NB4 (cell line): ENCODE measurements at regions not wholly inside any gene's neighbourhood (a gene's known extent, or its start where the extent isn't known, plus 50 kb on each side); places are given as distances from the start of the nearest gene placed in this dataset.

ENCODE experiments used
- DNase-seq: peaks from one replicate; pipeline ENCODE4 v3.0.0; 2010; ENCODE audit warnings: low read depth
- H3K4me3 ChIP-seq: one replicate; pipeline ENCODE4 v1.5.1; 2011; ENCODE audit warnings: mild to moderate bottlenecking, low read depth, low read length, moderate library complexity
- MYC ChIP-seq: IDR thresholded peaks from 2 replicates; pipeline ENCODE4 v1.6.1; 2011; ENCODE audit warnings: low read depth, low read length
- POLR2A ChIP-seq: IDR thresholded peaks from 2 replicates; pipeline ENCODE4 v1.6.1; 2011; ENCODE audit warnings: mild to moderate bottlenecking; ENCODE audit not compliant: insufficient read length; ENCODE audit errors: extremely low read depth
- TF ChIP-seq, protein P1 (sequence below): IDR thresholded peaks from one replicate; pipeline ENCODE4 v1.5.1; 2012; ENCODE audit warnings: low read depth, low read length
- TF ChIP-seq, protein P2 (sequence below): IDR thresholded peaks from 2 replicates; pipeline ENCODE4 v1.6.1; 2011; ENCODE audit warnings: low read depth, low read length

DNA sequence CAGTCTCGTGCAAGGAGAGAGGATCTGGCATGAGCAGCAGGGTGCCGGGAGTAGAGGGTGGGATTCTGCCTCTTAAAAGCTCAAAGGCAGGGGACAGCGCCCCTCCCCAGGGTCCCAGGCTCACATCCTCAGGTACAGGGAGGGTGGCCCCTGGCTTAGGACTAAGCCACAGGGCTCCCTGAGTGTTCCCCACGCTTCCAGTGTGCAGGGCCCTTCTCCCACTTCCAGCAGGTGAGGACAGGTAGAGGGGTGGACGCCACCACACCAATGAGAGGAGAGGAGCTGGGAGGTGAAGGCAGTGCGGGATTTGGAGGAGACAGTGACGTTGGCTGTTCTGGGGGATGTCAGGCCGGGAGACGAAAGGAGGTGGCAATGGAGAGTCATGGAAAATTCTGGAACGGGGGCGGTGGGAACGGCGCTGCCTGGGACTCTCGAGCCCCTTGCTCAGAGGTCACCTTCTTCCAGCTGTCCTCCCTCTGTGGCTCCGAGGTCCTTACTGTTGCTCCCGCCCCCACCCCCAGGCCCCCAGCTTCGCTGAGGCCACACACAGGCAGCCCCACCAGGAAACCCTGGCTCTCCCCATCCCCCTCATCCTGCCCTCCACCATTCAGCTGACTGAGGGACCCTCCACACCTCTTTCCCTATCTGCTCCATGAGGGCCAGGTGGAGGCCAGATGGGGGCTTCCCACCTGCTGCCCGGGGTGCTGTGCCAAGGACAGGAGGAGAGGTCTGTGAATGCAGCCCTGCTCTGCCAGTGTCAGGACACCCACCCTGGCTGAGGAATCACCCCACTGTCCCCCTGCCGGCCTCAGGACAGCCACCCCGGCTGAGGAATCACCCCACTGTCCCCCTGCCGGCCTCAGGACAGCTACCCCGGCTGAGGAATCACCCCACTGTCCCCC, 57.7 kb upstream of the ACSF3 start:
- DNase-seq: no peak
- no peak overlapping the region for H3K4me3 ChIP-seq
- no peak for TF ChIP-seq POLR2A
- TF ChIP-seq, protein P1, sequence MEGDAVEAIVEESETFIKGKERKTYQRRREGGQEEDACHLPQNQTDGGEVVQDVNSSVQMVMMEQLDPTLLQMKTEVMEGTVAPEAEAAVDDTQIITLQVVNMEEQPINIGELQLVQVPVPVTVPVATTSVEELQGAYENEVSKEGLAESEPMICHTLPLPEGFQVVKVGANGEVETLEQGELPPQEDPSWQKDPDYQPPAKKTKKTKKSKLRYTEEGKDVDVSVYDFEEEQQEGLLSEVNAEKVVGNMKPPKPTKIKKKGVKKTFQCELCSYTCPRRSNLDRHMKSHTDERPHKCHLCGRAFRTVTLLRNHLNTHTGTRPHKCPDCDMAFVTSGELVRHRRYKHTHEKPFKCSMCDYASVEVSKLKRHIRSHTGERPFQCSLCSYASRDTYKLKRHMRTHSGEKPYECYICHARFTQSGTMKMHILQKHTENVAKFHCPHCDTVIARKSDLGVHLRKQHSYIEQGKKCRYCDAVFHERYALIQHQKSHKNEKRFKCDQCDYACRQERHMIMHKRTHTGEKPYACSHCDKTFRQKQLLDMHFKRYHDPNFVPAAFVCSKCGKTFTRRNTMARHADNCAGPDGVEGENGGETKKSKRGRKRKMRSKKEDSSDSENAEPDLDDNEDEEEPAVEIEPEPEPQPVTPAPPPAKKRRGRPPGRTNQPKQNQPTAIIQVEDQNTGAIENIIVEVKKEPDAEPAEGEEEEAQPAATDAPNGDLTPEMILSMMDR: no peak
- TF ChIP-seq, protein P2, sequence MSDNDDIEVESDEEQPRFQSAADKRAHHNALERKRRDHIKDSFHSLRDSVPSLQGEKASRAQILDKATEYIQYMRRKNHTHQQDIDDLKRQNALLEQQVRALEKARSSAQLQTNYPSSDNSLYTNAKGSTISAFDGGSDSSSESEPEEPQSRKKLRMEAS: no peak
- no peak for TF ChIP-seq MYC

DNA sequence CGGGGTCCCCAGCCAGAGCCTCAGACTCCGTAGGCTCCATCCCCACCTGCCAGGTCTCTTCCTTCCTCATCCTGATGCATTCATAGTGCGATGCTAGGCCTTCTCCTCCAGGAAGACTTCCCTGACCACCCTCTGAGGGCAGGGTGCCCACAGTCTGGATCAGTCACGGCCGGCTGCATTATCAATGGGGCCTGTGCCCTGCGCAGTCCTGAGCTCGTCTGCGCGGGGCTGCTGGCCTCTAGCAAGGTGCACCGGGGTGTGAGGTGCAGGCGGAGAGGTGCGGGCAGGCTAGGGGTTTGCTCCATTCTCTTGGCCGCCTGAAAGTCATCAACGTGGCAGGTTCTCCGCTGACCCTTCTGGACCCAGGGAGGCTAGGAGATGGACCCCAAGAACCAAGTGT, 56.9 kb upstream of the ACSF3 start:
- DNase-seq: no peak
- TF ChIP-seq, protein P2: no peak
- H3K4me3 ChIP-seq: no peak overlapping the region

DNA sequence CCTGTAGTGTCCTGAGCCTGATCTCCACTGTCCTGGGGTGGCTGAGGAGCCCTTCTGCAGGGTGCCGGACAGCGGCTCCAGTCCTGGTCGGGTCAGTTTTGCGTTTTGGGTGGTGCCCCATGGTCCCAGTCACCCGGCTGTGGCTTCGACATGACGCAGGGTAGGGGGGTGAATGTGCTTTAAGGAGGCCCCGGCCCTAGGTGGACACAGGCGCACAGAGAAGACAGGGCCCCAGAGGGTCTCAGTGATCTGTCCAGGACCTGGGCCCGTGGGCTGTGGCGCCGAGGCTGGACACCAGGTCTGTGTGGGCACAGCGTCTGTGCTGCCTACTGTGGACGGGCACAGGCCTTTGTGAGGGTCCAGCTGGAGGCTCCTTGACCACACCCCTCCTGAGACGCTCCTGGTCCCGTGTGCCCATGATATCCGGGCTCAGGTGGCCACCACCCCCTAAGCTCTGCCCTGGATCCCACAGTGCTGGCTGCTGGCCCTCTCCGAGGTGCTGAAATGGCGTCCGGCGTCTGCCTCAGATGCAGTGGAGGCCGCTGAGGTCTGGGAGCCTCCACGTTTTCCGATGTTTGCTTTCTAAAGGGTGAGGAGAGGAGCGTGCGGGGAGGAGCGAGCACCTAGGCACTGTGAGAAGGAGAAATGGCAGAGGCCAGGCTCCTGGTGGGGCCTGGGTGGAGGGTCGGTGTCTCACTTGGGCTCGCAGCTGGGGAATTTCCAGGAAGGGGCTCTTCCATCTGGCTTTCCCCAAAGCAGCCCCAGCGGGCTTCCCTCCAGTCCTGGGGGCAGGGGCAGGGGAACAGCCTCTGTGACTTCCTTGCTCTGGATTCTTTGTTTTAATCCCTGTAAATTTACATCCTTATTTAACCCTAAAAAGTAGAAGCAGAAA, 56.1 kb upstream of the ACSF3 start:
- peak; percentile 78 for DNase-seq
- TF ChIP-seq, protein P2: peak; percentile 60
- TF ChIP-seq POLR2A: no peak
- H3K4me3 ChIP-seq: no peak overlapping the region

DNA sequence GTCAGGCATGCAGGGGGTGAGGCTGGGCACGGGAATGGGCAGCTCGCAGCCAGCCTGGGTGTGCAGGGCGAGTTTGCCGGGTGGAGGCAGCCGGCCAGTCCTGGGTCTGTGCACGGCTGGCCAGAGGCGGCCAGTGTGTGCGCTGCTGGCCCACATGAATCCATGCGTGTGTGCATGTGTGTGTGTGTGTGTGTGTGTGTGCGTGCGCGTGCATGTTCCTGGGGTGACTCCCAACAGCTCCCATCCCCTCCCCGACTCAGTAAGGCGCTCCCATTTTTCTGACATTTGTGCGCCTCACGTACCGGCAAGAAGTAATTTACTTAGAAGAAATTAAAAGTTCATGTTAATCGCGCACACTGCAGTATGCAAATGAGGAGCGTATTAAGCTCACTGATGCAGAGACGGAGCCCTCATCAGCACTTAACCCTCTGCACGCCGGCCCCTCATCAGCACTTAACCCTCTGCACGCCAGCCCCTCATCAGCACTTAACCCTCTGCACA, 55.4 kb upstream of the ACSF3 start:
- DNase-seq: no peak
- TF ChIP-seq, protein P1: no peak
- no peak for TF ChIP-seq MYC
- TF ChIP-seq POLR2A: no peak
- TF ChIP-seq, protein P2: no peak

DNA sequence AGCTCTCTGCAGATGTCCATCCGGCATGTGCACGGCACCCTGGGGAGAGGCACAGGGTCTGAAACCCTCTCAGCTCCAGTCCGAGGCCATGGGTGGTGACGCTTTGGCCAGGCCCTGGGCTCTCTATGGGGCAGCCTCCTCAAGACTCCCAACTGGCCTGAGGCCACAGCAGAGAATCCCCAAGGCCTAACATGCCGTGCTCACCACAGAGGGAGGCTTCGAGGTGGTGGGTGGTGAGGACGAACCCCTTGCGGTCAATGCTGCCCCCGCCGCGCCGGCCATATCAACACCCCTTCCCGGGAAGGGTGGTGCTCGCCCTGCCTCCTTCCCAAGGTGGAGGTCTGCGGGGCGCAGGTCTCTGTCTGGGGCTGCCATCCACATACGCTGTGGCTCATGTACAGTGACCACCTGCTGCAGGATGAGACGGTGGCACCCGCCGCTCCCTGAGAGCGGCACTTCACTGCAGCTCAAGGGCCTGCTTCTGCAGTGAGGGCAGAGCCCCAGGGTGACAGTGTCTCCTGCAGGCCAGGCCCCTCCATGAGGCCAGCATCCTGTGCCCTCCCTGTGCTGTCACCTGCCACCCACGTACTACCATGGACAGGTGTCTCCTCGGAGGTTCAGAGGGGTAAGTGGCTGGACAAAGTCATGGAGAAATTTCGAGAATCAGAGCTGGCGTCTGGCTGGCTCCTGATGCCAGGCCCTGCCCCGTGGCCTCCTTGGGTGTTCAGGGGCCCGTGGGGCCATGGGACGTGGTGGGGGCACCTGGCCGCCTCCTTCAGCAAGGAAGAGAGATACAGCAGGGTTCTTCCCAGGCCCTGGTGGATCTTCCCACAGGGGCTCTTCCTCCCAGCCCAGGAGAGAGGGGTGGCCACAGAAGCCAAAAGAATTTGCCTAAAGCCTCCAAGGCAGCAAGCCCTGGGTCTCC, 54.6 kb upstream of the ACSF3 start:
- no peak overlapping the region for H3K4me3 ChIP-seq
- TF ChIP-seq POLR2A (no peak), MYC (no peak)
- TF ChIP-seq, protein P2: no peak
- TF ChIP-seq, protein P1: no peak
- DNase-seq: no peak

More for the DNA sequence above, 55.4 kb upstream of the ACSF3 start:
- no peak overlapping the region for H3K4me3 ChIP-seq

DNA sequence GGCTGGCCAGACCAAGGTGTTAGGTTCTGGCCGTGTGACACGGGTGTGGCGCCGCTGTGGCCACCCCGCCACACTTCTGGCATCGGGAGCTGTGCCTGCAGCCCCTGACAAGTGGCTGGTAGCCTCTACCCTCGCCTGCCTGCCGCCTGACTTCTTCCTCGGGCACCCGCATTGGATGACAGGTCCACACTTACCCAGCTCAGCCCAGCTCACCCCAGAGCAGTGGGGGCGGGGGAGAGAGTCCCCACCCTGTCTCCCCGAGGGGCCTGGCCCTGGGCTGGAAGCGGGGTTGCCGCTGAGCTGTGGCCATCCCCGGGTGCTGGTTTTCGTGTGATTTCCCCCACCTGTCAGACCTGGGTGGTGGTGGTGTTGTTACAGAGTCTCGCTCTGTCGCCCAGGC, 53.9 kb upstream of the ACSF3 start:
- TF ChIP-seq POLR2A (no peak), MYC (no peak)
- TF ChIP-seq, protein P1: no peak
- TF ChIP-seq, protein P2: no peak
- no peak overlapping the region for H3K4me3 ChIP-seq
- DNase-seq: no peak
